SK-N-SH (cell line): ENCODE measurements at regions not wholly inside any gene's neighbourhood (a gene's known extent, or its start where the extent isn't known, plus 50 kb on each side); places are given as distances from the start of the nearest gene placed in this dataset.

Source experiments
- CTCF ChIA-PET: fragments of 300-600, 350-600 bp; formaldehyde crosslinking; extraction: SDS; loops from one replicate; lab custom pipeline; 2021; lab: Yijun Ruan, JAX
- POLR2A ChIA-PET: fragments of 350-600 bp; sonication (Branson Sonifier 250); formaldehyde crosslinking; extraction: SDS; loops from one replicate; lab custom pipeline; 2020; ENCODE audit warnings: antibody characterized with exemption, inconsistent platforms; lab: Yijun Ruan, JAX
- DNase-seq: peaks from one replicate; pipeline ENCODE4 v3.0.0; 2012
- H2AFZ ChIP-seq: fragments of 200-600 bp; sonication (generic); 2 replicates; pipeline ENCODE4 v1.8.1; 2016; ENCODE audit warnings: antibody characterized with exemption, mild to moderate bottlenecking, low read depth
- H3F3A ChIP-seq: fragments of 200-600 bp; sonication (generic); replicated peaks from 2 replicates; pipeline ENCODE3; 2016; ENCODE audit warnings: antibody characterized with exemption, mild to moderate bottlenecking; ENCODE audit not compliant: insufficient read depth
- H3K27ac ChIP-seq, 2 experiments: fragments of 200-500 bp in 1 of 2; fragments of 200-600 bp in 1 of 2; sonication (Bioruptor generic) in 1 of 2; sonication (generic), shearing (Covaris generic) in 1 of 2; 2 replicates each; pipeline versions ENCODE4 v1.5.1 to v1.6.1; 2014 to 2016; ENCODE audit warnings: low read depth in 2 of 2, inconsistent platforms in 1 of 2, low read length in 1 of 2, mild to moderate bottlenecking in 1 of 2, mixed read lengths in 1 of 2
- H3K27me3 ChIP-seq: fragments of 200-600 bp; sonication (generic), shearing (Covaris generic); 2 replicates; pipeline ENCODE4 v1.6.1; 2016; ENCODE audit warnings: mixed run types; ENCODE audit not compliant: insufficient read depth
- H3K36me3 ChIP-seq, 2 experiments: fragments of 200-500 bp in 1 of 2; fragments of 200-600 bp in 1 of 2; sonication (Bioruptor generic) in 1 of 2; sonication (generic) in 1 of 2; replicated peaks in 1 of 2; 2 replicates each; pipeline versions ENCODE3 to v1.5.1; 2014 to 2016; ENCODE audit warnings: low read length in 1 of 2, mild to moderate bottlenecking in 1 of 2; ENCODE audit not compliant: insufficient read depth in 2 of 2, control insufficient read depth in 1 of 2
- H3K4me1 ChIP-seq, 2 experiments: fragments of 200-500 bp in 1 of 2; fragments of 200-600 bp in 1 of 2; sonication (Bioruptor generic) in 1 of 2; sonication (generic), shearing (Covaris generic) in 1 of 2; 2 replicates each; pipeline versions ENCODE4 v1.5.1 to v1.6.1; 2014 to 2016; ENCODE audit warnings: low read depth in 1 of 2, low read length in 1 of 2, mixed run types in 1 of 2; ENCODE audit not compliant: insufficient read depth in 2 of 2, control insufficient read depth in 1 of 2
- H3K4me2 ChIP-seq: fragments of 200-600 bp; sonication (generic), shearing (Covaris generic); 2 replicates; pipeline ENCODE4 v1.6.1; 2017; ENCODE audit warnings: mixed run types
- H3K4me3 ChIP-seq, 2 experiments: fragments of 200-500 bp in 1 of 2; fragments of 200-600 bp in 1 of 2; sonication (Bioruptor generic) in 1 of 2; sonication (generic), shearing (Covaris generic) in 1 of 2; 2 replicates each; pipeline versions ENCODE4 v1.5.1 to v1.8.1; 2014 to 2016; ENCODE audit warnings: low read depth in 2 of 2, inconsistent platforms in 1 of 2, low read length in 1 of 2, mild to moderate bottlenecking in 1 of 2, mixed read lengths in 1 of 2, moderate library complexity in 1 of 2
- H3K79me2 ChIP-seq: fragments of 200-600 bp; sonication (generic); 2 replicates; pipeline ENCODE4 v1.8.1; 2017; ENCODE audit warnings: mild to moderate bottlenecking; ENCODE audit not compliant: insufficient read depth
- H3K9ac ChIP-seq: fragments of 200-600 bp; sonication (generic); 2 replicates; pipeline ENCODE4 v1.6.1; 2017; ENCODE audit warnings: mixed run types
- H3K9me2 ChIP-seq: fragments of 200-600 bp; sonication (generic); 2 replicates; pipeline ENCODE4 v1.6.1; 2017; ENCODE audit warnings: mixed run types
- H3K9me3 ChIP-seq: fragments of 200-600 bp; sonication (generic); 2 replicates; pipeline ENCODE4 v1.6.1; 2017; ENCODE audit warnings: mixed run types, mild to moderate bottlenecking, moderate library complexity
- H4K20me1 ChIP-seq: fragments of 200-600 bp; sonication (generic); 2 replicates; pipeline ENCODE4 v1.6.1; 2017; ENCODE audit warnings: mild to moderate bottlenecking, mixed run types; ENCODE audit not compliant: insufficient read depth
- ELF1 ChIP-seq: IDR thresholded peaks from 2 replicates; pipeline ENCODE4 v1.4.0; 2012
- EZH2phosphoT487 ChIP-seq: fragments of 200-600 bp; sonication (generic); IDR thresholded peaks from 2 replicates; pipeline ENCODE4 v1.6.1; 2017; ENCODE audit warnings: low read depth, mixed run types, mild to moderate bottlenecking, antibody characterized with exemption, moderate library complexity, borderline replicate concordance
- FOXJ3 ChIP-seq: sonication (generic); formaldehyde crosslinking; IDR thresholded peaks from 2 replicates; pipeline ENCODE4 v1.5.1; 2020; ENCODE audit warnings: mild to moderate bottlenecking, missing genetic modification reagents
- FOXM1 ChIP-seq: IDR thresholded peaks from 2 replicates; pipeline ENCODE4 v1.4.0; 2012; ENCODE audit warnings: low read depth, mild to moderate bottlenecking
- GABPA ChIP-seq: IDR thresholded peaks from 2 replicates; pipeline ENCODE4 v1.4.0; 2012; ENCODE audit warnings: low read depth, mild to moderate bottlenecking
- IRF3 ChIP-seq: fragments of 150-350 bp; IDR thresholded peaks from 2 replicates; pipeline ENCODE4 v1.6.1; 2016; ENCODE audit warnings: mild to moderate bottlenecking, low read depth, low read length
- JUND ChIP-seq: IDR thresholded peaks from 2 replicates; pipeline ENCODE4 v1.4.0; 2012
- MEF2A ChIP-seq: IDR thresholded peaks from 2 replicates; pipeline ENCODE4 v1.4.0; 2012; ENCODE audit warnings: low read depth, borderline replicate concordance
- NFIC ChIP-seq: IDR thresholded peaks from 2 replicates; pipeline ENCODE4 v1.4.0; 2012; ENCODE audit warnings: borderline replicate concordance
- PBX3 ChIP-seq: IDR thresholded peaks from 2 replicates; pipeline ENCODE4; 2012
- POLR2AphosphoS5 ChIP-seq: IDR thresholded peaks from 2 replicates; pipeline ENCODE4 v1.6.1; 2012; ENCODE audit warnings: low read depth, low read length
- RAD21 ChIP-seq: IDR thresholded peaks from 2 replicates; pipeline ENCODE4 v1.6.1; 2012; ENCODE audit warnings: mild to moderate bottlenecking, low read length
- RCOR1 ChIP-seq: fragments of 150-350 bp; IDR thresholded peaks from 2 replicates; pipeline ENCODE4 v1.6.1; 2017; ENCODE audit warnings: antibody characterized with exemption, low read length
- RFX5 ChIP-seq: IDR thresholded peaks from 2 replicates; pipeline ENCODE4 v1.6.1; 2012; ENCODE audit warnings: mild to moderate bottlenecking, improper control_type of control experiment, low read length
- RXRA ChIP-seq: IDR thresholded peaks from 2 replicates; pipeline ENCODE4 v1.4.0; 2012; ENCODE audit warnings: low read depth, mild to moderate bottlenecking, borderline replicate concordance
- SMC3 ChIP-seq: IDR thresholded peaks from 2 replicates; pipeline ENCODE4 v1.6.1; 2012; ENCODE audit warnings: low read depth, low read length, improper control_type of control experiment
- TCF12 ChIP-seq: IDR thresholded peaks from 2 replicates; pipeline ENCODE4 v1.4.0; 2012
- USF1 ChIP-seq: IDR thresholded peaks from 2 replicates; pipeline ENCODE4 v1.4.0; 2012; ENCODE audit warnings: low read depth, borderline replicate concordance
- USF2 ChIP-seq: fragments of 150-350 bp; IDR thresholded peaks from 2 replicates; pipeline ENCODE4 v1.6.1; 2017; ENCODE audit warnings: antibody characterized with exemption, low read length, low read depth, borderline replicate concordance
- ZBTB33 ChIP-seq: IDR thresholded peaks from 2 replicates; pipeline ENCODE4 v1.4.0; 2012; ENCODE audit warnings: low read depth, borderline replicate concordance
- WGBS: methylation state at CpG from one replicate; pipeline ENCODE4 v1.1.6; 2017; ENCODE audit warnings: low lambda C conversion rate; 5-methylcytosine and 5-hydroxymethylcytosine counted together

- 10% methylated on average over 4 of the region's 4 CpGs for WGBS
- ChIA-PET POLR2A (no interaction called here), CTCF (interaction anchor here (0.6 kb wide), 1 partner anchor 318 kb away, joined by 3 read pairs; no protein-coding TSS in a partner anchor)
- TF ChIP-seq FOXJ3 (CRISPR knock-in tag) (no peak), MEF2A (no peak), PBX3 (no peak), JUND (no peak), ELF1 (no peak), USF2 (no peak), RCOR1 (no peak), IRF3 (no peak), RXRA (no peak), FOXM1 (no peak), GABPA (no peak), NFIC (no peak), RAD21 (no peak), EZH2phosphoT487 (no peak), USF1 (no peak), POLR2AphosphoS5 (no peak), SMC3 (no peak), RFX5 (no peak), ZBTB33 (no peak), TCF12 (no peak)
- H3K27me3 ChIP-seq: no peaks in the 10 kb centered on the region; the same call in 1 of the 2 replicates
- no peaks in the 10 kb centered on the region for H3K79me2 ChIP-seq
- no peak for DNase-seq
- no peaks in the 10 kb centered on the region for H4K20me1 ChIP-seq
- no peaks in the 10 kb centered on the region; a peak in 1 of 4 replicates for H3K4me1 ChIP-seq
- no peaks in the 10 kb centered on the region for H3K36me3 ChIP-seq
- no peak overlapping the region for H3K9ac ChIP-seq
- no peak overlapping the region for H3K4me3 ChIP-seq
- H3K4me2 ChIP-seq: no peak overlapping the region
- no peaks in the 10 kb centered on the region for H3K9me3 ChIP-seq
- H3K9me2 ChIP-seq: no peaks in the 10 kb centered on the region
- no peak overlapping the region for H2AFZ ChIP-seq
- H3K27ac ChIP-seq: no peak overlapping the region
- H3F3A ChIP-seq: no peaks in the 10 kb centered on the region
Measured at GRCh38 chr1:186255266-186255665, 119.8 kb downstream of the TPR start.
